HG03175 (cell line): ENCODE measurements at regions not wholly inside any gene's neighbourhood (a gene's known extent, or its start where the extent isn't known, plus 50 kb on each side); places are given as distances from the start of the nearest gene placed in this dataset.

Experiments
- ATAC-seq: cut with Tn5 transposase; IDR thresholded peaks from one replicate; pipeline ENCODE4 v1.9.1; 2021; ENCODE audit warnings: mild to moderate bottlenecking, moderate library complexity; ENCODE audit not compliant: unreplicated experiment

- ATAC-seq = no peak
Observed at GRCh38 chr6:118761645-118762044, 110.3 kb upstream of the CEP85L start.

GRCh38 chr6:118758946-118759345, 107.6 kb upstream of the CEP85L start:
- no peak for ATAC-seq

GRCh38 chr6:118755941-118756646, 104.7 kb upstream of the CEP85L start:
- ATAC-seq = no peak

- no peak for ATAC-seq
Observed at GRCh38 chr6:118752803-118753202, 101.4 kb upstream of the CEP85L start.

- ATAC-seq = no peak
Observed at GRCh38 chr6:118751072-118751471, 99.7 kb upstream of the CEP85L start.

GRCh38 chr6:118750143-118750542, 98.8 kb upstream of the CEP85L start:
- no peak for ATAC-seq

GRCh38 chr6:118748311-118749062, 97.1 kb upstream of the CEP85L start:
- ATAC-seq = no peak

- ATAC-seq = no peak
Observed at GRCh38 chr6:118746825-118747174, 95.4 kb upstream of the CEP85L start.

GRCh38 chr6:118746145-118746824, 94.9 kb upstream of the CEP85L start:
- ATAC-seq = no peak

GRCh38 chr6:118745156-118745555, 93.8 kb upstream of the CEP85L start:
- ATAC-seq = no peak

GRCh38 chr6:118744261-118744941, 93.0 kb upstream of the CEP85L start:
- no peak for ATAC-seq

- ATAC-seq = no peak
Observed at GRCh38 chr6:118743746-118744145, 92.4 kb upstream of the CEP85L start.

- no peak for ATAC-seq
Observed at GRCh38 chr6:118740372-118740771, 89.0 kb upstream of the CEP85L start.

- ATAC-seq = no peak
Observed at GRCh38 chr6:118739696-118740353, 88.4 kb upstream of the CEP85L start.

- ATAC-seq = no peak
Observed at GRCh38 chr6:118736440-118736839, 85.0 kb upstream of the CEP85L start.

- ATAC-seq = no peak
Observed at GRCh38 chr6:118735320-118735719, 83.9 kb upstream of the CEP85L start.

GRCh38 chr6:118725944-118726343, 74.6 kb upstream of the CEP85L start:
- no peak for ATAC-seq

- peak; percentile 94 for ATAC-seq
Observed at GRCh38 chr6:118724211-118724610, 72.8 kb upstream of the CEP85L start.

GRCh38 chr6:118722829-118723813, 71.7 kb upstream of the CEP85L start:
- ATAC-seq = no peak

GRCh38 chr6:118720125-118720473, 68.7 kb upstream of the CEP85L start:
- ATAC-seq = no peak
